GM19023 (cell line): ENCODE measurements at regions not wholly inside any gene's neighbourhood (a gene's known extent, or its start where the extent isn't known, plus 50 kb on each side); places are given as distances from the start of the nearest gene placed in this dataset.

Experiments
- ATAC-seq: cut with Tn5 transposase; IDR thresholded peaks from one replicate; pipeline ENCODE4 v1.9.1; 2021; ENCODE audit warnings: mild to moderate bottlenecking, moderate library complexity; ENCODE audit not compliant: unreplicated experiment

DNA sequence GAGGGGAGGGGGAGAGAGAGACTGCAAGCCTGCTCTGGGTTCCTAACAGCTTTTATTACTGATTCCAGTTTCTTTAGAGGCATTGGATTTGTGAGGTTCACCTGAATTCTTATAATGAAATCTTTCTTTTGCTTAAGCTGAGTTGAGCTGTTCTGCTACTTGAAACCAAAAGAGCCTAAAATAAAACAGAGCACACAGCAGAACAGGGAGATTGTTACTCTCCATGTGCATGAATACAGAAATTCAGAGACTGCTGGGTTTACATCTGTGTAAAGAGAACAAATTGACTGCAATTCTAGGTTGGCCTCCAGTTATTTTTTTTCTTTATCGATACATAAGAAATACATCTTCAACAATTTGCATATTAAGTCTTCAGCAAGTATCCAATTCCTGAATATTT lies 168.8 kb upstream of the NRIP1 start:
- no peak for ATAC-seq

DNA sequence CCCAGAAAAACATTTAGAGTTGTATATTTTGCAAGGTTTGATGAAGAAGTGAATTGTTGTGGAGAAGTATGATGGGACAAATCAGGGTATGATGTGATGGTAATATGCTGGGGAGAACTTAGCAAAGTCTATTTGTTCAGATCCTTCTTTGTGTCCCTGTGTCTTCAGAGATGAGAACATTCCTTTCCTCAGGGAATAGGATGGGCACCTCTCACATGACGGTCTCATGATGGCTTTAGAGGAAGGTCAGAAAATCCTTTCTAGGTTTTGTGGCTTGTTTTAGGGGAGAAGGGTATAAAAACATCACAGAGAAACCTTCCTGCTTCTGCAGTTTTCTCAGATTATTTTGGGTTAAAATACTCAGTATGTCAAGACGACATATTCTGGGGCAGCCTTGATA lies 171.3 kb upstream of the NRIP1 start:
- no peak for ATAC-seq

DNA sequence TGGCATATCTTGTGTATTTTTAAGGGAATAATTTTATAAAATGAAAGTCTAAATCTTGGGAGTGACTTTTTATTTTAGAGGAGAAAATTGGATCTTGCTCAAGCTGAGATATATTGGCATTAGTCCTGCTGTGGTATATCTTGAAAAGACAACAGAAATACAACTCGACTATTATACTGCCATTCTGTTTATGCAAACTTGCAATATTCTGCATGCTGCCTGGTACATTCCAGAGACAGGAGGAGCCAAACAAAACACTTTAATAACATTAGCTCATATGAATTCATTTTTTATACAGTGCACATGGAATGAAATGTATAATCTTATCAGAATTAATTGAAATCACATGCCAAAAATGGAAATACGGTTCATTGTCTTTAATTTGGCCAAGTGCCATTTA lies 176.0 kb upstream of the NRIP1 start:
- ATAC-seq = no peak

DNA sequence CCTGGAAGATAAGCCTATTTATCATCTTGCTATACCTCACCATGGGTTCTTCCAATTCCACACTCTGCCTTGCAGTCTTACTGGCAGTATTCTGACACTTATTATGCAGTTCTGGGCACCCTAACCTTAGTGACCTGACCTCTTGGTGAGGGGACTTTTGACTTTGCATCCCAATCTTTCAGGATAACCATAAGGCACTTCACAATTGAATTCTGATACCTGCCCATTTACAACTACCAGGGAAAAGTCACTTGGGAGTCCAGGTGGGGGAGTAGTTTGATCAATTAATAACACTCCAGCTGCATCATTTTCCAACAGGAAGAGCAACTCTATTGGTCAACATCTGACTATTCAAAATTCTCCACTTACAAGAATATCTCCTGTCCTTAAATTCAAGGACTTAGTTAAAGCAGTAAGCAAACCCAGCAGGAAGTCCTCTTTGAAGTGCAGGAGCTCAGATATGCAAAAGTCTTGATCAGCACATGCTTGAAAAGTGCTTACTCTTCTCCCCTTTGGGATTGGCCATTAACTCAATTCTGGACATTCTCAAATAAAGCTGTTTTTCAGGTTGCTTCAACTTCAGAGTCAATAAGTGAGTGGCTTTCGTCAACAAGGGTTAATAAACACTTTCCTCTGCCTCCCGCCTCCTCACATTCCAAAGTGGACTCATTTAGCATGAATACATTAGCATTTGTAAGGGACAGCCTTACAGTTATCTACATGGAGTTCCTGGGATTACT lies 177.4 kb upstream of the NRIP1 start:
- ATAC-seq = no peak

DNA sequence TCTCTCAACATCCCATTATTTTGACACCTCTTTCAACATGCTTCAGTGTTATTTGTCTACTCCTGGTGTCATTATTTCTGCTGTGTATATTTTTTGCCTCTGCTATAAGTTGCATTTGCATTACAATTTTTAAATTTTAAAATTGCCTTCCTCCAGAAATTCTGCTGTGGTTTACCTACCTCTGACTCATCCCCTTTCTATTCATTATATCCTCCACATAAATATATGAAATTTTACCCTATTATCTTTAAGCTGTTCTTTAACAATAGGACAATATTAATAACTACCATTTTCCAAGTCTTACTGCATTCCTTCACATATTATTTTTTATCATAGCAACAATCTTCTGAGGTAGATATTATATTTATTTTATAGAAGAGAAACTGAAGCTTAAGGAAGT lies 178.1 kb upstream of the NRIP1 start:
- no peak for ATAC-seq

DNA sequence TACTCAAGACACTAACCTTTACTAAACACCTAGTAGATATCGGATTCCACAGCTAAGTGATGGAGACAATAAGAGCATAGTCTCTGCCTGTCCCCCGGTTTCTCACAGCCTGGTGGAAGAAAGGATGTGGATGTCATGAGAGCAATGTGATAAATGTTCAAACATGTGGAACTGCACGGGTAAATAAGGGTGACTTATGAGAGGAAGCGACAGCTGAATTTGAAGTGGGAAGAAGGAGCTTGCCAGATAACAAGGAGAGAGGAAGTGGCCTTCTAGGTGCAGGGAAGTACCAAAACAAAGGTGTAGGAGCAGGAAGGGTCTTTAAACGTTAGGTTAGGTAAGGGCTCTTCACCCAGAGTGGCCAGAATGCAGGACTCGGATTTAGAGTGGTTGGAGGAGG lies 178.6 kb upstream of the NRIP1 start:
- no peak for ATAC-seq

DNA sequence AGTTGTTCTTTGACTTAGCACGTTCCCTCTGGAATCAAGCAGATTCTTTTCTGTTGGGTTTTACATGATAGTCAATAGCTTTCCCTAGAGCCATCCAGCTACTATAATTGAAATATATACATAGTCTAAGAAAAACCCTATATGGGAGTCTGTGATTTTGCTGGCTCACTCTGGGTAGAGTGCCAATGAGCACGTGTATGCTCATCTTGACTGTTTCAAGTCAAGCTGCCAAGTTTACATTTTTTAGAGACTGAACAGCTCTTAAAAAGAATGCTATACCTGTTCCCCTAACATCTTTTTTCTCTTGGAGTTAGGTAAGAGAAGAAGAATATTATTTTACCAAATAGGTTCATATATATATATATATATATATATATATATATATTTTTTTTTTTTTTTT lies 182.8 kb upstream of the NRIP1 start:
- no peak for ATAC-seq

DNA sequence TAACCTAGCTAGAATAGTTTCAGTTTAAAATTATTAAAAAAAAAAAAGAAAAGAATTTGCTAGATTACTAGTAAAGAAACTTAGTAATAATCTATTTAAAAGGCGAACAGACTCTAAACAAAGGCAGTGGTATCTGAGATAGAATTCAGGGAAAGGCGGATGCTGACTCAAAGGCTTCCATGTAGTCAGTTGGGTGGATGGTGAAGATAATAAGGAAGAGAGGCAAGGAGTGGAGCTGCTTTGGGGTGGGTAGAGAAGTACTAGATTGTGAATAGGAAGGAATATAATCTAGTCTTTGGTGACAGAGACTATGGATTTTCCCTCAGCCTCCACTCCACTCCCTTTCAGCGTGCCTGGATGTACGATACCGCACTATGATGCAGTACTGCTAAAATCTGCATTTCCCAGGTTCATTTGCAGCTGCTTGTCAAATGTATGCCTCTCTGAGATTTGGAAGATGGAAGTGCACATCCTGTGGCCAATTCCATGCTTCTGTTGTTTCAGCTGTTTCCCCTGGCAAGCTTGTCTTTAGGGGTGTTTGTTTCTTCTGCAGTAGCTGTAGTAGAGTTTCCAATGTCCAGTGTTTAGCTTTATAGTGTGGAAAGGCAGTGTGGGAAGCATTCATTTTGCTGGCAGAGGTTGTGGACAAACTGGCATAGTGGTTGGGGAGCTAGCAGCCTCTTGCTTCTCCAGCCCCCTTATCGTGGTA lies 184.6 kb upstream of the NRIP1 start:
- no peak for ATAC-seq

DNA sequence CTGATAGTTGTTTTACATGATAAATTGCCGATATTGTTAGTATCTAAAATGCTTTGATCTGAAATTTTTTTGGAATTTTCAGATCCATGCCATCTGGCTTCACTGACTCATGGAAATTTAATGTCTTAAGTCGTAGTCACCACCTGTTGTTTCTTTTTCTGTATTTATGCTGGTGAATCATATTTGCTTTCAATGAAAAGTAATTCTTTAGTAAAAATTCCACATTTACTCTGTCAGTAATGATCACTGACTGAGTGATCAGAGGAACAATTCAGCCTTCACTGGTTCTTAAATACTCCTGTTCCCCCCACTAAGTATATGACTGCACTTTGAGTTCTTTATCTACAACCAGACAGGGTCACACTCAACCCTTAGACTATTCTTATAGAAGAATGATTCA lies 185.6 kb upstream of the NRIP1 start:
- no peak for ATAC-seq

DNA sequence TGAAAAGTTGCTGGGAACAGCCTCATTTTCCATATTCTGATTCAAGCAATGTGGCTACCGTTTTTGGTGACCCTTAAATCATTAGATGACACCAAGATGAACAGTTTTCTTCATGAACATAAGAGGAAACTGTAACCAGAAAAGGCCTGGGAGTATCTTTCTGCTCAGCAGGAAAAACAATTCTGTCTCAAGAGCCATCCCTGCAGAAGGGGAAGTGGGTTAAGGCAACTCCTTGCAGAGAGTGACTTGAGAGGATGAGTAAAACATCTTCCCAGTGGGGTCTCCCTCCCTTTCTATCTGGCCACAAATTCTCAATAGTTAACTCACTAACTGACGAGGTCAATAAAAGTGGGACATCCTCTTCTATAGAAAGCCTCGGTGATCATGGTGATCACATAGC lies 187.6 kb upstream of the NRIP1 start:
- ATAC-seq = no peak

DNA sequence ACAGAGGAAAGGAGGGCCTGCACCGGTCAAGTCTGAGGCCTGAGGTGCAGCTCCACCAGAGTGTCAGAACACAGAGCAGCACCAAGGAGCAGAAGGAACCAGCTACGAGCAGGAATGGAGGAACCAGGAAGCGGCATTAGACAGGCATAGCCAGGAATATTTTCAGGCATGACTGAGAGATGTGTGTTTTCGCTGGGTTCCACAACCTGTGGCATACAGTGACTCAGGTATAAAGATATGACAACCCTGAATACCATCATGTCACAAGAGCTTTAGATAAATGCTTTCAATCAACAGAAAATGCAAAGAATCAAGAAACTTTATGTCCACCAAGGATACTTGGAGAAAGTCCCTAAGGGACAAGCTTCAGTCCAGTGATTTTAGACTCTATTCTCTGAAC lies 189.3 kb upstream of the NRIP1 start:
- no peak for ATAC-seq

DNA sequence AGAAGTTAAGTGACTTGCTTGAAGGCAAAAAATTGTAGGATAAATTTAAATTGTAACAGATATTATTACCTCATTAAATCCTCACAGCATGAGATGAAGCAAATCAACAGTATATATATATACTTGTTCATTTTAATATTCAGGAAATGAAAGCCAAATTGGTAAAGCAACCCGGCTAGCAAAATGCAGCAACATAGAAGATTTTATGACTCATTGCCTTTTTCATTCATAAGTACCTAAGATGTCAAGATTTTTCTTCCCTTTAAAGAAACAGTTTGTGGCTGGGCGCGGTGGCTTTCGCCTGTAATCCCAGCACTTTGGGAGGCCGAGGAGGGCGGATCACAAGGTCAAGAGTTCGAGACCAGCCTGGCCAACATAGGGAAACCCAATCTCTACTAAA lies 190.5 kb upstream of the NRIP1 start:
- ATAC-seq = no peak

DNA sequence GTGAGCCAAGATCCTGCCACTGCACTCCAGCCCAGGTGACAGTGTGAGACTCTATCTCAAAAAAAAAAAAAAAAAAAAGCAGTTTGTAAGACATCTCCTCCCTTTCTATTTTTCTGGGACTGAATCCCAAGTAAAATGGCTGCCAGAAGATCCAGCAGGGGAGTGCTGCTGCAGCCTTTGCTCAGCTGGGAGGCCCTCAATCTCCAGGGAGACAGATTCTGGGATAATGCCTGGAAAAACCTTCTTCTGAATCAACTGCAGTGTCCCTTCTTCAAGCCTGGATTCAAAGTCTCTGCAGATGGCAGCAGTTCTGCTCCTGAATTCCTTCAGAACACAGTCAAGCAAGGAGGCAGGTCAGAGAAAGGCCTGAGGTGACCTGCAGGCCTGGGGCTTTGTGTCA lies 191.0 kb upstream of the NRIP1 start:
- no peak for ATAC-seq

DNA sequence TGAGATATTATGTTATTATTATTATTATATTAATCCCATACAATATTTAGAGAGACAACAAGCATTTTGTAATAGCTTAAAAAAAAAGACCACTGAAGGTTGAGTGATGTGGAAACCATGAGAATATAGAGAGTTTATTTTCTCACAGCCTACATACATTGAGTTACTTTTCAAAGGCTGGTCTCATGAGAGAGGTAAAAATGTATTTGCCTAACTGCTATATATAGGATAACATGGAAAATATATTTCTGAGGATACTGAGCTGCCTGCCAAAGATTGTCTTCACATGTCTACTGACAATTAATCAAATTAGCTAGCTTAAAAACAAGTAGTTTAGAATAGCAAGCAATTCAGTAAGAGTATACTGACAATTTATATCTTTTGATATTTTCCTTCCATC lies 192.2 kb upstream of the NRIP1 start:
- no peak for ATAC-seq

DNA sequence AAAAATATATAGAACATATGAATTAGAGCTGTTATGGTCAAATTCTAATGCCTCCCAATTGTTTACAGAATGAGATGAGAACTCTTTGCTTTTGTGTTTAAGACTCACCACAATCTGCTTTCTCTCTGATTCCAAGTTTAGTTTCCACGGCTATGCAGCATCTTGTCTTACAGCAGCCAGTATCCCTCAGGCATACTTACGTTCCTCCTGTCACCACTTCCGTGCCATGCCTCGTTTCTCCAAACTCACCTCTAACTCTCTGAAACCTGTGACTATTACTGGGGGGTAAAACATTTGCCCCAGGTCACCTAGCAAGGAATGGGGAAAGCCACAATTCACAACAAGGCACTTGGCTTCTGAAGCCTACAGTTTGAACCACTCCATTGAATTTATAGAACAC lies 192.8 kb upstream of the NRIP1 start:
- ATAC-seq = no peak

DNA sequence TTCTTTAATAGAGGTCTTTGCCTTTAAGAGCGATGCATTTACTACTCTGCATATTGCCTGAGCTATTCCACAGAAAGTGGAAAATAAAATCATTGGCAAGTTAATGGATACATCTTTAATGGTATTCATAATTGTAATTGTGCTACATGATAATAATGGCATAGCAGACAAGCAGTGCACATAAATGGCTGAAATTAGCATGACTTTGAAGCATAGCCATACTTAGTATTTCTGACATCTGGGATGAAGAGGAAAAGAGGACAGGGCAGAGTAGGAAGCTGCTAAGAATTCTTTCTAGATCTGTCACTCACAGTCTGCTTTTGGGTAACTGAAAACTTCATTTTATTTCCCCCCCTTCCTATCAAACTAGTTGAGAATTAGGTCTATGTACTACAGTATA lies 195.0 kb upstream of the NRIP1 start:
- ATAC-seq = no peak

DNA sequence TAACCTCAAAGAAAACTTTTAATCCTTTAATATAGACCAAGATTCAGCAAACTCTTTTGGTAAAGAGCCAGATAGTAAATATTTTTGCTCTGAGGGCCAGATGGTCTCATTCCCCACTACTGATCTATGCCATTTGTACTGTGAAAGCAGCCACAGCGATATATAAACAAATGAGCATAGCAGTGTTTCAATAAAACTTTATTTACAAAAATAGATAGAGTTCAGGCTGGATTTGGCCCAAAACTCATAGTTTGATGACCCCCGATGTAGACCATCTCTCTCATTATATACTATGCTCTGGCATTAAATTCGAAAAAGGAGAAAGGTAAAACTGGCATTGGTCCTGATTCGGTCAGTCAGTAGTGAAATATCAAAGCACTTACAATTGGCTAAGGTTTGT lies 195.8 kb upstream of the NRIP1 start:
- ATAC-seq = no peak

DNA sequence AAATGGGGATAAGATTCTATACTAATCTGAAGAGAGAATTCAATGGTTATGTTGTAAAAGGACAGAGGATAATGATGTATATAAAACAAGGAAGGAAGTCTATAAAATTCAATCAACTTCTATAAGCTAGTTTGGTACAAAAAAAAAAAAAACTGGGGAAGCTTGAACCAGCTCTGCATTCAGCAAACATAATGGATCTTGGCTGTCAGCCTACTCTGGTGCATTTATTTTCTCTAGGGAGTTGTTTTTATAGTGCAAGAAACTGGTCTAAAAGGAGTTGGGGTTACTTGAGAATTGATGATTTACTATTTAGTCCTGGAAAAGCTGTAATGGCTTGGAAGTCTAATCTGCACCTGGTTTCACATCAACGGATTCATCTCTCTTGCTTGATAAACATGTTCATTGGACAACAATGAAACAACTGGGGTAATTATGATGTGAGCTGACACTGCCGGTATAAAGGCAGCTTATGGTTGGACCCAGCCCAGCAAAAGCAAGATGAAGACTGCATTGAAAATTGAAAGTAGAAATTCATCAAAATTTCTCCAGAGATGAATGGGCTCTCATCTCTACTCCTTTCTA lies 199.4 kb upstream of the NRIP1 start:
- no peak for ATAC-seq

DNA sequence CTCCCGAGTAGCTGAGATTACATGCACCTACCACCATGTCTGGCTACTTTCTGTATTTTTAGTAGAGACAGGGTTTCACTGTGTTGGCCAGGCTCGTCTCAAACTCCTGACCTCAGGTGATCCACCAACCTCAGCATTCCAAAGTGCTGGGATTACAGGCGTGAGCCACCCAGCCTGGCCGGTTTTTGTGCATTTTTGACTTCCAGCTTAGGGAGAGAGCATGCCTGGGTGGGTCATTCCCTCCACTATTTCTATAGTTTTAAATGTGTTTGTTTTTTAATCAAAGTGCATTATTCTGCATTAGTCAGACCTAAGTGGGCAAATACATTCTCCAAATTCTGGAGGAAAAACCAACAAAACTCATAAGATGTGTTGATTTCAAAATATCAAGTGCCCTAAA lies 207.4 kb upstream of the NRIP1 start:
- no peak for ATAC-seq

DNA sequence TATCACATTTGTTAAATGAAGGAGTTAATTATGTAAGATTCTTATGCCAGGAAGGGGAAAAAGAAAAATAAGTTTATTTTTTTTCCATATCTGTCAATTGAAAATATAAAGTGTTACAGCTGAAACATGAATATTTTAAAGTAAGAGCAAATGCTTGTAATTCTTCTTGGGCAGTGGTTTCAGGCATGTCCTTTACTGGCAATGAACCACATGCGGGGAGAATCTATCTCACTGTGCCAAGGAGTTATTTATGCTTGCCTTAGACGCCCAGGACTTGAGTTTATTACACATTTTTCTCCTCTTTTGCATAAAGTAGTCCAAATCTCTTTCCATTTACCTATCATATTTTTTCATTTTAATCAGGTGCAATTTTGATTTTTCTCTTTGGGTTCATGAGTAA lies 207.8 kb upstream of the NRIP1 start:
- ATAC-seq = no peak

DNA sequence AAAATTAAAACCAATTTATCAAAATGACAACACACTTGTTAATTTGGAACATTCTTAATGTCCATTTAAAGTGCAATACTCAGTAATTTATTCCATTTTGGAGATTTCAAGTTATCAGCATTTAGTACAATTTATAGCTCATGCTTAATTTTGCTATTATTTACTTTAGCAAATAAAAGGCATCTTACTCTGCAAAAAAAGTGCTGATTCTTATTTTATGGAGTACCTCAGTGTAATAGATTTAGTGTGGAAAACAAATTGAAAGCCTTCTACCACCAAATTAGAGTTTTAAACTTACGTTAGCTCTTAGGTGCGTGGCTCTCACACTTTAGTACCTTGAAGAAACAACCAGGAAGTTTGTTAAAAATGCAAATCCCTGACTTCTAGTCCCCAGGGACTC lies 208.4 kb upstream of the NRIP1 start:
- no peak for ATAC-seq

DNA sequence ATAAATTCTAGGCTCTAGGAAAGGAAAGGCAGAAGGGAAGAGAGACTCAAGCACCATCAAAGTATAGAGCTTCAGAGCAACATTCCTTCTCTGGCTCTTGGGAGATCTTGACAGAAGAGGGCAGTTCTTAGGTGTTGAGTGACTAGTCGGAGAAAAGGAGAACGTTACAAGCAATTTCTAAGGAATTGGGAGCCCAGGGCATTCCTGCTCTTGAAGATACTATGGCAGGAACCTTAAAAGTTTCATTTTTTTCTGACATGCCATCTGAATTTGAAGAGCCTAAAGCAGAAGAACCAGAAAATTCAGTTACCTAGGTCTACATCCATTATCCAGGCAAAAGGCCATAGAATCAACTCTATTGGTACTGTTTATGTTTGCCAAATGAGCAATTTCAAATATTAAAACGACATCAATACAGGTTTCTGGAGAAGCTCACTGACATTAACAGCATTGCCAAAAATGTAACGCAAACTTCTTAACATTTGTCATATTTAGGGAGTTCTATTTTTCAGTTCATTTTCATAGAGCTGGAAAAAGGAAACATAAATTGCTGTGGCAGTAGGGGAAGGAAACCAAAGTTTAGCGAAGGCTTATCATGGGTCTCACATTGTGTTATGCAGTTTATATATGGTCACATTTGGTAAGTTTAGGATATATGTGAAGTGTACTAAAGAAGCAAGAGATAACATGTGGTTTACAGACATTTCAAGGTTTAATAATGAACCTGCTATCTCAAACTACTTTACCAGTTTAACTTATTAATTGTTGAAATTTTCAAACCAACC lies 210.1 kb upstream of the NRIP1 start:
- no peak for ATAC-seq
